ENCODE measurements at regions not wholly inside any gene's neighbourhood (a gene's known extent, or its start where the extent isn't known, plus 50 kb on each side); places are given as distances from the start of the nearest gene placed in this dataset.
"Not testable (repeated sequence)": the region's sequence is repeated elsewhere in the genome, so short reads cannot be mapped to it uniquely, and the experiment has no call there.

- H4K20me1 ChIP-seq (replicated peaks; ENCODE audit: control insufficient read depth, insufficient read depth, low read length); H3K27me3 ChIP-seq (ENCODE audit: control insufficient read depth in 2 of 2, insufficient read depth in 2 of 2, low read length in 2 of 2); H3K9me3 ChIP-seq (replicated peaks; ENCODE audit: control insufficient read depth, insufficient read depth, low read depth, low read length); H3K4me1 ChIP-seq (replicated peaks in 1 of 2; ENCODE audit: control insufficient read depth in 2 of 2, insufficient read depth in 2 of 2, low read length in 2 of 2); in situ Hi-C loops (cut with MboI); POLR2A ChIA-PET; H3K27ac ChIP-seq (ENCODE audit: extremely low read depth, low read depth, low read length); H2AFZ ChIP-seq (ENCODE audit: low read depth, low read length); FAIRE-seq; H3K79me2 ChIP-seq (ENCODE audit: control insufficient read depth, insufficient read depth, low read length); ATAC-seq; intact Hi-C loops (cut with micrococcal nuclease); H3K4me3 ChIP-seq; H3K36me3 ChIP-seq (ENCODE audit: control insufficient read depth, insufficient read depth, low read length); DNase-seq (ENCODE audit: extremely low read depth in 1 of 4, low spot score in 3 of 4); CTCF ChIA-PET (ENCODE audit: low intra/inter-chr PET ratio); H3K9ac ChIP-seq (ENCODE audit: insufficient read depth in 1 of 2, low read depth in 2 of 2, low read length in 2 of 2); BruUV-seq (replicated peaks); H3K9me1 ChIP-seq (ENCODE audit: control insufficient read depth, insufficient read depth, low read length); H3K4me2 ChIP-seq (ENCODE audit: insufficient read depth, low read length): not testable (repeated sequence)
- 21% methylated on average over 25 of the region's 25 CpGs for WGBS (ENCODE audit: insufficient coverage, low coverage, missing lambda C conversion rate)
Measured at GRCh38 chr1:164459176-164459575, 99.8 kb upstream of the PBX1 start.

GRCh38 chr1:164466001-164466421 is 93.0 kb upstream of the PBX1 start:
- no peak for FAIRE-seq
- WGBS (ENCODE audit: insufficient coverage, low coverage, missing lambda C conversion rate), result 0% methylated on average over 5 of the region's 5 CpGs

More at GRCh38 chr1:164466001-164466421, 93.0 kb upstream of the PBX1 start:
- in situ Hi-C loops (cut with MboI), result no loop called here
- no peaks in the 10 kb centered on the region for H3K27me3 ChIP-seq (ENCODE audit: control insufficient read depth in 2 of 2, insufficient read depth in 2 of 2, low read length in 2 of 2)
- ATAC-seq, result no peak
- H3K9ac ChIP-seq (ENCODE audit: insufficient read depth in 1 of 2, low read depth in 2 of 2, low read length in 2 of 2), result no peak overlapping the region
- no peaks in the 10 kb centered on the region; the same call in 1 of the 2 replicates for H3K9me3 ChIP-seq (replicated peaks; ENCODE audit: control insufficient read depth, insufficient read depth, low read depth, low read length)
- no peak overlapping the region for H3K4me3 ChIP-seq
- no peaks in the 10 kb centered on the region for H3K4me1 ChIP-seq (replicated peaks in 1 of 2; ENCODE audit: control insufficient read depth in 2 of 2, insufficient read depth in 2 of 2, low read length in 2 of 2)
- no peaks in the 10 kb centered on the region for H3K36me3 ChIP-seq (ENCODE audit: control insufficient read depth, insufficient read depth, low read length)
- H3K9me1 ChIP-seq (ENCODE audit: control insufficient read depth, insufficient read depth, low read length), result no peaks in the 10 kb centered on the region
- ChIA-PET CTCF (ENCODE audit: low intra/inter-chr PET ratio) (no interaction called here), POLR2A (interaction anchor here (0.8 kb wide), 1 partner anchor 966 kb away, joined by 3 read pairs; no protein-coding TSS in a partner anchor)
- H3K27ac ChIP-seq (ENCODE audit: extremely low read depth, low read depth, low read length), result no peak overlapping the region
- H3K79me2 ChIP-seq (ENCODE audit: control insufficient read depth, insufficient read depth, low read length), result no peaks in the 10 kb centered on the region
- DNase-seq (ENCODE audit: extremely low read depth in 1 of 4, low spot score in 3 of 4), result no peak
- no TSS peak for BruUV-seq (replicated peaks)
- TF ChIP-seq DACH1 (IDR thresholded peaks at IDR 0.05; ENCODE audit: partially characterized antibody) (no peak), ZNF830 (CRISPR knock-in tag; IDR thresholded peaks at IDR 0.05) (no peak), MAX (CRISPR knock-in tag; IDR thresholded peaks at IDR 0.05) (no peak), ZNF445 (CRISPR knock-in tag; IDR thresholded peaks at IDR 0.05; ENCODE audit: low read depth) (no peak), ZNF76 (CRISPR knock-in tag; IDR thresholded peaks at IDR 0.05; ENCODE audit: borderline replicate concordance) (no peak), NFRKB (IDR thresholded peaks at IDR 0.05; ENCODE audit: low read depth) (no peak), SMARCB1 (IDR thresholded peaks at IDR 0.05; ENCODE audit: insufficient read length, low read depth) (no peak), HNRNPH1 (optimal IDR thresholded peaks at IDR 0.05; ENCODE audit: low read depth, low read length) (no peak), DIDO1 (tag; IDR thresholded peaks at IDR 0.05; ENCODE audit: low read depth) (no peak), MCM2 (IDR thresholded peaks at IDR 0.05; ENCODE audit: low read depth) (no peak), TEAD1 (CRISPR knock-in tag; IDR thresholded peaks at IDR 0.05) (no peak), ZNF347 (CRISPR knock-in tag; IDR thresholded peaks at IDR 0.05; ENCODE audit: low read depth) (no peak), MLX (CRISPR knock-in tag; conservative IDR thresholded peaks at IDR 0.05) (no peak), ETS1 (conservative IDR thresholded peaks at IDR 0.05; ENCODE audit: control insufficient read depth, low read depth, low read length) (no peak), PHB (CRISPR knock-in tag; IDR thresholded peaks at IDR 0.05) (no peak)
- H2AFZ ChIP-seq (ENCODE audit: low read depth, low read length), result no peak overlapping the region
- H4K20me1 ChIP-seq (replicated peaks; ENCODE audit: control insufficient read depth, insufficient read depth, low read length), result no peaks in the 10 kb centered on the region
- intact Hi-C loops (cut with micrococcal nuclease), result no loop called here
- H3K4me2 ChIP-seq (ENCODE audit: insufficient read depth, low read length), result no peak overlapping the region

Data from K562 (cell line).